ENCODE measurements at regions not wholly inside any gene's neighbourhood (a gene's known extent, or its start where the extent isn't known, plus 50 kb on each side); places are given as distances from the start of the nearest gene placed in this dataset.

DNA sequence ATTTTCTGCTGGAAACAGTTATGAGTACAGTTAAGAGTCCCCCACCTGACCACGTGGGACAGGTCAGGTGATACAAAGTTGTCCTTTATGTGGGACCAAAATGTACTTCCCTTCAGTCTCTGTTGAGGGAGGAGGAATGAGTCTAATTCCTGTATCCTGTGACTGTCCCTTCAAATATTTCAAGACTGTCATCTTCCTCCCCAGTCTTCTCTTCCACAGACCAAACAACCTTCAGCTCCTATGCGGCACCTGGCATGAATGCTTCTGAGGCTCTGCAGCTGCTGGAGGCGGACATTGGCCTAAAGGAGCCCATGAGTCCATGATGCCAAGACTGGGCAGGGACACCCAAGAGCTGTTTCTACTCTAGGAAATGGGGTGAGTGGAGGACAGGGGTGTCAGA, 72.1 kb upstream of the SIM2 start:
- DNase-seq (ENCODE audit: insufficient read length, low spot score) = no peak
- FAIRE-seq = no peak

DNA sequence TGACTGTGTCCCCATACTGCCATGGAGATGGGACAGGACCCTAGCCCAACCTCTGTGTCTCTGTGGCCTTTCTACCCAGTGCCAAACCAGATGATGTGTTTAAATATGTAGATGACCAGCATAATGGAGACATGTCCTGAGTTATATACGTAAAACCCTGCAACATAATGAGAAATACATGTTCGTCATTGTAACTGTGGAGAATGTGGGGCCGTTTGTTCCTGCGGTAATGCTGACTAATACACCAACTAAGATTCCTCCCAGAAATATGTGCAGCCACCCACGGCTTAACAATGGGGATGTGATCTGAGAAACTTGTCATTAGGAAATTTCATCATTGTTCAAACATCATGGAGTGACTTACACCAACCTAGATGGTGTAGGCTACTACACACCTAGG, 71.7 kb upstream of the SIM2 start:
- DNase-seq (ENCODE audit: insufficient read length, low spot score) (no peak), FAIRE-seq (no peak)

DNA sequence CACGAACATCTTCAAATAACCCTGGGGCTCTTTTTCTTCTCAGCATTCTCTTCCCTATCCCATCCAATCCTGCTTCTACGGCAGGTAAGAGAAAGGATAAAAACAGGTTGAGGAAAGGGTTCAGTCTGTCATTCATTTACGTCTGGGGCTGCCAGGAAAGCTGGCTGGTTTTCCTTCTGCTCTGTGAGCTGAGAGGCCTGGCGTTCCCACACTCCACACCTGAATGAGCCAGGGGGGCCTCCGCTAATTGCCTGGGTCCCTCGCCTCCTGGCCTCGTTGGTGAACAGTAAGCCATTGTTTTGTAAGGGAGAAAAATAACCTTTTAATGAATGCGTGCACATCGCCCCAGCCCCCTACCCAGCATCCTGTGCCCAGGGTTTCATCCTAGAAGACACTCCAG, 70.8 kb upstream of the SIM2 start:
- no peak for DNase-seq (ENCODE audit: insufficient read length, low spot score)
- FAIRE-seq = no peak

DNA sequence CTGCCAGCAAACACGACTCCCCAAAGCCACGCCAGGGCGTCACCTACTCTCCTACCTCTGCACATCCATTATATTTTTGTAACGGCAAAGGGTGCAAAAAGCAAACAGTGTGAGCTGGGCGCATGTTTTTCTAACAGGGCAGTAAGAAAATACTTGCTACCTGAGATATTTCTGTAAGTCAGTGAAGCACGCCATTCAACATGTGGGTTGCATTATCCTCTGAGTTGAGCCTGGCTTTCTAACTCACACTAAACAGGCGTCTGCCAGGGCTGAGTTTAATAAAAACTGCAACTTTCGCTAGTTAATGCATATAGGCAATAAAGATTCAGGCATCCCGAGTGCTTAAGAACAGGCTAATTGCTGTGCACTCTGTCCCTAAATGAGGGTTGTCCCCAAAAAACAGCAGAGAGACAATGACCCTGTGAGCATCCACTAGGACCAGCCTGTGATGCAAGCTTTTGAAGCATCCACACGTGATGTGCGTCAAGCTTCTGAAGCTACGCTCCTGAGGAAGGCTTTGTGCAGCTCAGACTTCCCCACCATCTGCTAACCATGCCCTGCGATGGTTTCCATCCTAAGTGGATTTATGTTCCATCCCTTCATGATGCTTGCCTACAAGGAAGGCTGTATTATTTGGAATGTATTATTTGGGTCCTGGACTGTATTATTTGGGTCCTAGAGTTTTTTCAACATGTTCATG, 70.0 kb upstream of the SIM2 start:
- FAIRE-seq (no peak), DNase-seq (ENCODE audit: insufficient read length, low spot score) (no peak)

DNA sequence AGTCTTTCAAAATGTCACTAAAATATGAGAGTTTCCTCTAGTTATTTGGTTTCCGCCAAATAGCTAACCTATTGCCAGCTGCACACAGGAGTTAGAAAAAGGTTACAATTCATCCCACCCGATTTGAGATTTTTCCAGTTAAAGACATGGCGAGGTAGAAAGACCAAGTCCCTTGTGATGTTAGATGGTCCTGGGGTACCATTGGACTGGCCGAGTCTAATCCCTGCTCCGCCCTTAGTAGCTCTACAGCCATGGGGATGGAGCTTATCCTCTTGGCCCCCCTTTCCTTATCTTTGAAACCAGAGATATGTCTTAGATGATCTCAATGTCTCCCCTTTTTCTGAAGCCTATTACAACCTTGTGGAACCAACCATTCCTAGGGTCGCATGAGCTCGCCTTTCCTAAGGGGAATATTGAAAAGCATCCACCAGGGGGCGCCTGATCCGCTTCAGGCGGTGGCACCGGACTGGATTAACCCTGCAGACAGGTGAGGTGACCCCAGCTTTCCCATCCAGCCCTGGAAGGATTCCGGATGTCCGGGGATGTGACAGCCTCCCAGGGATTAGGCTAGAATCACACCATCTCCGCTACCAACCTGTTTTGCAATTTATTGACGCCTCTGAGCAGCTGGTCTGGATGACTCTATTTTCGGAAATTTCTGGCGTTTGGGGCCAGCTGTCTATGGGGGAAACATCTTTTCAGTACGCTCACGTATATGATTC, 68.3 kb upstream of the SIM2 start:
- no peak for FAIRE-seq

DNA sequence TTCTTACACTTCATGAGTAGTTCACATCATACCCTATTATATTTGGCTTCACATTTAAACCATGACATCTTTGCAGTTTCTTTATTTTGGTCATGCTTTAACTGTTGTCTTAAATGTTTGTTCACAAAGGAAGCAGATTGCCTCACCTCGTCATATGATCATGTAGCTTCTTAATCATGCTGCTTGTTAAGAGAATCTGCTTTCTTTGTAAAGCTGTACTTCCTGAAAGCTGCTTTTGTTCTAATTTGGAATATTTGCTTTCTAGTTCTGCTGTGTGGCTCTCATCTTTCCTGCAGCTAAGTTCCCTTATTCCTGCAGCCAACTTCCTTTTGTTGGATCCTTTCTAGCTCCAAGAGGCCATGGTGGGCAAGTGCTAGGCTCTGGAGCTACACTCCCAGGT, 62.9 kb upstream of the SIM2 start:
- DNase-seq (ENCODE audit: insufficient read length, low spot score) (no peak), FAIRE-seq (no peak)

More for the DNA sequence above, 68.3 kb upstream of the SIM2 start:
- peak; percentile 49 for DNase-seq (ENCODE audit: insufficient read length, low spot score)

DNA sequence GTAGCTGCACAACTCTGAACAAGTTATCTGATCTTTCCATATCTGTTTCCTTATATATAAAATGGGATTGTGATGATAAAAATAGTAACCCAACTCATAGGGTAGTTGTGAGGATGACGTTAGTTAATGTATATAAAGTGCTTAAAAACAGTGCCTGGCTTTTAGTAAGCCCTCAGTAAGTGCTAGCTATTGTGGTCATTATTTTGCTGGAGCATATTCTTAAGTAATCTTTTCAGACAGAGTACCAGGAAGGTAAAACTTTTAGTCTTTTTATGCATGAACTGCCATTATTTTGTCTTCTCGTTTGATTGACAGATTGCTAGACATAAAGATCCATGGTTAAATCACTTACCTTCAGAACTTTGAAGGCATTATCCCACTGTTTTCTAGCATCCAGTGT, 62.5 kb upstream of the SIM2 start:
- FAIRE-seq (no peak), DNase-seq (ENCODE audit: insufficient read length, low spot score) (no peak)

DNA sequence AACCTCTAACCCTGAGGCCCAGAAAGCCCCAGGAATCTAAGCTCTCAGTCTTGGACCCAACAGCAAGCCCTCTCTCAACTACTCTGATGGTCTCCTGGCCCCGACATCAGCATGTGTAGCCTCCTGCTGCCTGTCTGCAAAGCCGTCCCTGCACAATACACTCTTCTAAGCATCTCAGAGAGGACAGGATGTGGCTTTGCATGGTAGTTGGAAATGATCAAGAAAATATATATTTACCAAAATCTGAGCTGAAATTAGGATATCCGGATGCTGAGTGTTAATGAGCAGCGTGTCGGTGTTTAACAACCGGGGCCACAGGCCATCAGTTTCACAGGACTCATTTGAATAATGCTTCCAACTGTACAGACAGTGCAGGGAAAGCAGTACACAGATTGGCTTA, 59.1 kb upstream of the SIM2 start:
- no peak for DNase-seq (ENCODE audit: insufficient read length, low spot score)
- no peak for FAIRE-seq

DNA sequence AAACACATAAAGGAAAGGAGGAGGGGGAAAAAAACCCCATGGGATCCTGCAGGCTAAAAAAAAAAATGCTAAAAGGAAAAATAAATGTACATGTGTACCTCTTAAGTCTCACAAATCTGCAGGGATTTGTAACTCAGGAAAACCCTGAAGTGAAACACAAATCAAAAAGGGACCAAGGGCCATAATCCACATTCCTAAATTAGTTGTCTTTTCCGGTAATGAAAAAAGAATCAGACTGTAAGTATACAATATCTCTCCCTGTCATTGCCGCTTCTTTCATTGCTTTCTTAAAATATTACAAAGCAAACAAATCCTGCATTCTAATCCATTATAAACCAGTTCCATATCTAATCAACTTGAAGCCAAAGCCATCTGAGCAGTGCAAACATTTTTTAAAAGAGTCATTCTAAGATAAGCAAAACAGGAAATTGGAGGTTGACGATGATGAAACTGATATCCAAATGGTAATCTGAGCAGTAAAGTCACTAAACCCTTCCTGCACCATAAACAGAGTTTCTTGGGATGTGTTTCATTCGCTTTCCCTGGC, 58.7 kb upstream of the SIM2 start:
- no peak for FAIRE-seq
- DNase-seq (ENCODE audit: insufficient read length, low spot score) = no peak

DNA sequence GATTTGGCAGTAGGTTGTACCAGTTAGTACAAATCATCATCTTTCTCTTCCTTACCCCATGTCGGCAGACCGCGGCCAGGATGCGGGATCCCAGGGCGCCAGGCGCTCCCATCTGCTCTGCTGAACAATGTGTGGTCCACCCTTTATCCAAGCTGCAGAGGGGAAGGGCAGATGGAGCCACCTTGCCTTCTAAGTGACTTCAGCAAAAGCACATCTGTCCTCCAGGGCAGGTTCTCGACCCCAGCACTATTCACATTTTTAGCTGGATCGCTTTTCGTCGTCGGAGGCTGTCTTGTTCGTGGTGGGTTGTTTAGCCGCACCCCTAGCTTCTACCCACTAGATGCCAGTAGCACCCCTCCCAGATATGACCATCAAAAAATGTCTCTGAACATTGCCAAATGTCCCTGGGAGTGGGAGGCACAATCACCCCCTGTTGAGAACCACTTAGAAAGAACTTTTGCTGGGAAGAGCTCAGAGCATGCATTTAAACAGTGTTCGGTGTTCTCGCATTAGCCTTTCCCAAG, 58.1 kb upstream of the SIM2 start:
- DNase-seq (ENCODE audit: insufficient read length, low spot score) = no peak

DNA sequence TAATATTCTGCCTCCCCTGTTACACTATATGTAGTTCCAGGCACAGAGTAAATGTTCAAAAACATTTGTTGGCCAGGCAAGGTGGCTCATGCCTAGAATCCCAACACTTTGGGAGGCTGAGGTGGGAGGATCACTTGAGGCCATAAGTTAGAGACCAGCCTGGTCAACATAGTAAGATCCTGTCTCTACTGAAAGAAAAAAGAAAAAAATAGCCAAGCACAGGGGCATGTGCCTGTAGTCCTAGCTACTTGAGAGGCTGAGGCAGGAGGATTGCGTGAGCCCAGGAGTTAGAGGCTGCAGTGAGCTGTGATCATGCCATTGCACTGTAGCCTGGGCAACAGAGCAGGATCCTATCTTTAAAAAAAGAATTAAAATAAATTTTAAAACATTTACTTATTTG, 57.6 kb upstream of the SIM2 start:
- FAIRE-seq (no peak), DNase-seq (ENCODE audit: insufficient read length, low spot score) (no peak)

More for the DNA sequence above, 58.1 kb upstream of the SIM2 start:
- no peak for FAIRE-seq

DNA sequence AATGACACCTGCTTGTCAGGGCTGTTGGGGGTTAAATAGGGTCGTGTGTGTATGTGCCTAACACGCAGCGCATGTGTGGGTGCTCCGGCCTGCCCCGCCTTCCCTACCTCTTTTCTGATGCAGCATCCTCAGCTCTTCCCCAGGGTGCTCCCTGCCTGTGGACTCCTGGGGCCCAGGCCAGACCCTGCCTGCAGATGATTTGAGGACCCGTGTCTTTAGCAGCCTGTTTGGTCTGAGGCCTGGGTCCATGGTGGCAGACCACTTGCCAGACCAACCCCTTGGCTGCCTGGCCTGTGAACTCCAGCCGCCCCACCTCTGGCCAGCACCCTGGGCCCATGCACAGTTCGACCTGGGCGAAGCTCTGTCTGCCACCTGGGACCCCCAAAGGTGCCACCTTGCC, 57.0 kb upstream of the SIM2 start:
- FAIRE-seq (no peak), DNase-seq (ENCODE audit: insufficient read length, low spot score) (no peak)

DNA sequence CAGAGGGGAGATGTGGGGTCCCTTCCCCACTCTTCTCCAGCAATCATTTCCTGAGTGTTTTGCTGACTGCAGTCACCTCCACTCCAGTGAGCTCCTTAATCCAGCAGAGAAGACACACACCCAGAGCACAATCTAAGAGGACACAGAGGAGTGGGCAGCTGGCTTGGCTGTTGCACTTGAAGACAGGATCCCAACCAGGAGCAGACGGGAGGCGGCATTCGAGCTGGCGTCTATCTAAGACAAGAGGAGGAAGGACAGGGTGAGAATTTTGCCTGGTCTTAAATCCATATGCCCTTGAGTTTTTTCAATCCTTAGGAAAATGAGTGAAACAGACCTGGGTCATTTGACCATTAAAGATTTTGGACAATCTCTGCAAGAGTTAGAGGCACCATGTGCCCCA, 56.1 kb upstream of the SIM2 start:
- FAIRE-seq (no peak), DNase-seq (ENCODE audit: insufficient read length, low spot score) (no peak)

DNA sequence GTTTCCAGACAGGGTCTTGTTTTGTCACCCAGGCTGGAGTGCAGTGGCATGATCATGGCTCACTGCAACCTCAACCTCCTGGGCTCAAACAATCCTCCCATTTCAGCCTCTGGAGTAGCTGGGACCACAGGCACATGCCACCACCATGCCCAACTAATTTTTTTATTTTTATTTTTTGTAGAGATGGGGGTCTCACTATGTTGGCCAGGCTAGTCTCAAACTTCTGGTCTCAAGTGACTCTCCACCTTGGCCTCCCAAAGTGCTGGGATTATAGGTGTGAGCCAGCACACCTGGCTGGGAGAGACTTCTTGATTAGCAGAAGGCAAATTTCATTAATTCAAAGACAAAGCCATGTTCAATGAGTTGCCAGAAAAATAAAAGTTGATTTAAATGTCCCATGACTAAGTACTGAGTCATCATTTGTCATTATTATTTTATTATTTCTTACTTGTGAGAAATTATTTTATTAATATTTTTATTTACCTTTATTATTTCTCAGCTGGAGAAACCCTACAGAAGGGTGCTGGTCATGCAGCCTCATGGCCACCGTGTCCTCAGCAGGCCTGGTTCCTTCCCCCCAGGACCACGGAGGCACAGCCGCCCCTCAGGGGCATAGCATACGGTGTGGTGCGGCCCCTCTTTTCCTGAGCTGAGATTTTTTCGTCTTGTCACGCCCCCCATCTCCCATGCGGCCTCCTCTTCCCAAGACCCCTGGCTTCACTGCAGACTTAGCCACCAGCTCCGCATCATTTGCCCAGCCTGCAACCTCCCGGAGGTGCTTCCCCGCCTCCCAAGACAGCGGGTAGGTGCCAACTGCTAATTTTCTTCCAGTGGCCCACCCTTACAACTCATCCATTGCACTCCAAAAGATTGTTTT, 55.3 kb upstream of the SIM2 start:
- FAIRE-seq (no peak), DNase-seq (ENCODE audit: insufficient read length, low spot score) (no peak)

DNA sequence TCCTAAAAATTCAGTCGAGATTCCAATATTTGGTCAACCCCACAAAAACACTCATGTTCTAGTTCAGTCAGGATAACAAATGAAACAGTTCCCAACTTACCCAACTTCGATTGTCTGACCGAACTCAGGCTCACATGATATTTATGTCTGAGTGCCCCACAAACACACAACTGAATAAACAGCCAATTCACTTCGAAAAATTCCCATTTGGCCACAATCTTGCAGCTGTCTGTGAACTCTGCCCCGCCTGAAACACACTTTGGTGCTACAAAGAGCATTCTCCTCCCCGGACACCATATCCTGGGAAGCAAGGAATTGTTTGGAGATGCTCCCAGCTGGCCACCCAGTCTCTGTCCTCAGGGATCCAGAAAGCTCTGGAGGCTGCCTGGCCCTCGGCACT, 52.9 kb upstream of the SIM2 start:
- FAIRE-seq = no peak
- DNase-seq (ENCODE audit: insufficient read length, low spot score) = no peak

DNA sequence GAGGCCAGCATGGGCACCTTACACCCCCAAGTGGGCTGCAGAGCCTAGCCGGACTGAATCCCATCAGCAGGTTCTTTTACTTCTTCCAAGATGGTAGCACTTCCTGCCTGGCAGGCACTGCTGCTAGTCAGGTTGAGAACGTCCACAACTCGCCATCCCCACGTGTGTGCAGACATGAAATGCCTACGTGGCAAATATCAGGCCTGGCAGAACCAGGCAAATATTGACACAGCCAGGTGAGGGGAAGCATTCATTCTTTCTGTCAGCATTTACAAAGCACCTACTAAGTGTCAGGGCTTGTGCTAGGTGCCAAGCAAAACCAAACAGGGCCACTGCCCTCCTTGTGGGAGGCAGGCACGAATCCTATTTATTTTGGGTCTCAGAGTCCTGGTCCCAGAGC, 52.3 kb upstream of the SIM2 start:
- FAIRE-seq (no peak), DNase-seq (ENCODE audit: insufficient read length, low spot score) (no peak)

DNA sequence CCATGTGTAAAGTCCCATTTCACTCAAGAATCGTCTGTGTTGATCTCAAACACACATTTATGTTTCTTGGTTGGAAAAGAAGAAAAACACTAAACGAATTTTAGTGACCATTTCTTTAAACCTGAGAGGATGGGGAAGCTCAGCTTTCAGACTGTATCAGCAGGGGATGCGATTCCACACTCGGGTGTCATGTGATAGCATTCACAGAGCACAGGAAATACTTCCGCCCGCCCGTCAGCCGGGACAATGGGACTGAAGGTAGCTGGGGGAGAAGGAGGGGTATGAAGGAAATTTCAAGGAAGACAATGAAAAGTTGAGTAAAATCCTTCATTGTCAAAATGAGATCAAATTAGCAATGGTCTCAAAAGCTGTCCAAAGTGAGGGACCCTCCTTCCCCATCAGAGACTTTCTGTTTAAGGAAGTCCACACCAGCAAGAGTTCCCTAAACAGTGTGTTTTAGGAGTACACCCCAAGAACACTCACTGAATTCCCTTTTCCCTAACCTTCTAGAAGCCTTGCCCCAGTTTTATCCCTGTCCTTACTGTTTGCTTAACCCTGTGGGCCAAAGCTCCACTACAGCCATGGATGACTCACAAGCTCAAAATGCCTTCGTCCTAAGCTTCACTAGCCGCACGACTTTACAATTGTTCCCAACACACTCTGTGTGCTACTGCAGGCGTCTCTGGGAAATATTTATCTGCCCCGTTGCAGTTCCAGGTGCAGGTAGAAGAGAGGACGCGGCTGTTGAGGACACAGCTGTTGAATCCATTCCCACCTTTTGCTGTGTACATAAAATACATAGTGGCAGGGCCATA, 51.4 kb upstream of the SIM2 start:
- DNase-seq (ENCODE audit: insufficient read length, low spot score) (no peak), FAIRE-seq (no peak)
